Panc1 (cell line): ENCODE measurements at regions not wholly inside any gene's neighbourhood (a gene's known extent, or its start where the extent isn't known, plus 50 kb on each side); places are given as distances from the start of the nearest gene placed in this dataset.

Experiments used
- CTCF ChIP-seq: fragments of 450-650 bp; IDR thresholded peaks from 2 replicates; pipeline ENCODE4 v1.5.1; 2017; ENCODE audit warnings: mild to moderate bottlenecking
- REST ChIP-seq, 2 experiments: IDR thresholded peaks; 2 replicates each; pipeline ENCODE4 v1.6.1; 2011 to 2012; ENCODE audit warnings: low read depth in 2 of 2, control low read depth in 1 of 2, low read length in 1 of 2, mild to moderate bottlenecking in 1 of 2, moderate library complexity in 1 of 2; ENCODE audit not compliant: insufficient read depth in 1 of 2

GRCh38 chr2:234398531-234398930 is 98.3 kb downstream of the ARL4C start:
- no peak for TF ChIP-seq CTCF
- no peak for TF ChIP-seq REST (IDR thresholded peaks at IDR 0.05; ENCODE audit: insufficient read depth in 1 of 2, low read depth in 2 of 2, low read length in 1 of 2)
